GM12891 (cell line): ENCODE measurements at regions not wholly inside any gene's neighbourhood (a gene's known extent, or its start where the extent isn't known, plus 50 kb on each side); places are given as distances from the start of the nearest gene placed in this dataset.

Experiments
- PAX5 ChIP-seq: IDR thresholded peaks from 2 replicates; pipeline ENCODE4 v1.6.1; 2011; ENCODE audit warnings: low read length, moderate library complexity, mild to moderate bottlenecking; ENCODE audit not compliant: insufficient read depth, severe bottlenecking
- POLR2A ChIP-seq: IDR thresholded peaks from 2 replicates; pipeline ENCODE4 v1.6.1; 2011; ENCODE audit warnings: low read depth, low read length, control low read depth
- POLR2AphosphoS5 ChIP-seq: IDR thresholded peaks from 2 replicates; pipeline ENCODE4 v1.6.1; 2011; ENCODE audit warnings: low read depth, low read length, control low read depth
- POU2F2 ChIP-seq: IDR thresholded peaks from 2 replicates; pipeline ENCODE4 v1.6.1; 2011; ENCODE audit warnings: low read depth, mild to moderate bottlenecking, control low read depth, low read length, moderate library complexity
- SPI1 ChIP-seq: IDR thresholded peaks from 2 replicates; pipeline ENCODE4 v1.6.1; 2011; ENCODE audit warnings: low read depth, low read length, control low read depth
- TAF1 ChIP-seq: IDR thresholded peaks from 2 replicates; pipeline ENCODE4 v1.6.1; 2011; ENCODE audit warnings: low read depth, low read length, control low read depth

GRCh38 chr9:29437526-29437925 is 1864.2 kb upstream of the C9orf72 start:
- TF ChIP-seq POLR2A, result no peak
- no peak for TF ChIP-seq POLR2AphosphoS5
- TF ChIP-seq SPI1, result no peak
- no peak for TF ChIP-seq TAF1
- TF ChIP-seq POU2F2, result no peak
- no peak for TF ChIP-seq PAX5
